Hematopoietic multipotent progenitor cell treated with erythropoietin and hydrocortisone succinate and interleukin-3 and kit ligand, for 17 days (in vitro differentiated cells): ENCODE measurements at regions not wholly inside any gene's neighbourhood (a gene's known extent, or its start where the extent isn't known, plus 50 kb on each side); places are given as distances from the start of the nearest gene placed in this dataset.
"Not testable (repeated sequence)": the region's sequence is repeated elsewhere in the genome, so short reads cannot be mapped to it uniquely, and the experiment has no call there.

Source experiments
- DNase-seq: peaks from one replicate; pipeline ENCODE4 v3.0.0-alpha.2; 2015; ENCODE audit warnings: low spot score

GRCh38 chr1:94672934-94673333 lies 131.4 kb upstream of the F3 start:
- no peak for DNase-seq

DNA sequence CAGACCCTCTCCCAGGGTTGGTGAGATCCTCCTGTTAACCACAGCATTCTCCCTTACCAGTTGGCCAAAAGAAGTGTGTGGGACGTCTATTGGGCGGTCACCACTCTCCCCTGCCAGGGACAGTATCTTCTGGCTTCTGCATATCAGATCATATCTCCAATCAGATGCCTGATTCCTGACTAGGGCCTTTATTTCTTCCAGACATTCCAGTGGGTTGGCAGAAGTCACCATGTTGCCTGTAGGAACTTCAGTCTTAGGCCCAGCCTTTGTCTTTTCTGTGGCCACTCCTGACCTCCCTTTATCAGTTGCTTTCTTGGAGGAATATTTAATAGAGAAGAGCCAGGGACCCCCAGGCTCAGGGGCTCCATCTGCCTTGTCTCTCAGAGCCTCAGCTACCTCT lies 130.4 kb upstream of the F3 start:
- no peak for DNase-seq

DNA sequence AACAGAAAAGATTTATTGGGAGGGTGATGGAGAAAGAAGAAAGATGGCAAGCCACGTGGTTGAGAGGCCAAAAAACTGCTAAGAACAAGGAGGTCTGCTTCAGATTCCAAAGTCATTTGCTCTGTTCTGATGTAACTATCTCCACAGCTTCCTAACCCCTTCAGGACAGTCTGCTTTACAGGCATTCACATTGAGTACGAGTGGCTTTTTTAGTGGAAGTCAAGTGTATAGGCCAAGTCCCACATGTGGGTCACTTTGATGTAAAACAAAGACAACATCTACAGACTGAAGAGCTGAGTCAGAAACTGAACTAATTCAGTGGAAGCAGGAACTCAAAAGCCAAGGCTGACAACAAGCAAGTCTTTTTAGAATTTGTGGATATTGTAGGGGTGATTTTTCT lies 128.7 kb upstream of the F3 start:
- no peak for DNase-seq

DNA sequence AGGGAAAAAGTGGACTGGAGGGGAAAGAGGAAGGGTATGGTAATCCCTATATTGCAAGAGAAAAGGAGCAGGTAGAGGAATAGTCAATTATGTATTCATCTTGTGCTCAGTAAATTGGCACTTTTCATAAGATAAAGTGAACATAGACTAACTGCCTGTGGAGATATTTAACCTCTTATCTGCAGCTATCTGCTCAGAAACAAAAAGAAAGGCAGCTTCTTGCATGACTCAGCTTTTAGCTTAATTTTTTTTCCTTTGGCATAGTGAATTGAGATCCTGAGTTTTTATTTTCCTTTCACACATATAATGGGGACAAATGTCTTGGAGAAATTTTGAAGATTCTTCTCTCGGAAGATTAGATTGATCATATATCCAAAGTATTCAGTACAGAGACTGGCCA lies 127.6 kb upstream of the F3 start:
- no peak for DNase-seq

GRCh38 chr1:94668528-94668927 lies 127.0 kb upstream of the F3 start:
- DNase-seq, result no peak

DNA sequence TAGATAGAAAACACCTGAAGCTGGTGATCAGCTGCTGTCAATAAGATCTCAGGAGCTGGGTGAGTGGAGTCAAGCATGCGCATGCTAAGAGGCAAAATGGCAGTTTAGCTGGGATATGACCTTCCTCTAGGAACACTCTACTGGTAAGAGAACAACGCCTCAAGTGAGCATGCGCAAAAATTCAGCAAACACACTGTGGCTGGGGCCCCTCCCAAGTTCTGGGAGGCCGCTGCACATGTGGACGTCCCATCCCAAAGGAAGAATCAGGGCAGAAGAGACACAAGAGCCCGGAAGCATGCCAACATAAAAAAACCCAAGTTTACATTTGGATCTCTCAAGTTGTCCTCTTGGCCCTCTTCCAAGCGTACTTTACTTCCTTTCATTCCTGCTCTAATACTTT lies 126.3 kb upstream of the F3 start:
- DNase-seq, result no peak

DNA sequence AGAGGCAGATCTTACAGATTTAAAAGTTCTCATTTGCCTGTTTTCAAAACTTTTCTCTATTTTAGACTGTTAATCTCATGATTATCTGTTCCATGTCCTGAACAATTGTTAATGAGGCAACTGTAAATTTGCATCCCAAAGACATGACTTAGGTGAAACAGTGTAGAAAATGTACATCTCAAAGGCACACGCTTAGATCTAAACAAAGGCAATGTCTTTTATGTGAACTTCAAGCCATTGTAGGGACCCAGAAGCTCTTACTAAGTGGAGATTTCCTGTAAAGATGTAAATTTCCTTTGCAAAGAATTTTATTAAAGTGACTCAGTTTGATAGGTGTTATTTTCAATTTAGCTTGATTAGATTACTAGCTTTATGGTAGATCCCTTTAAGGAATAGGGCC lies 125.2 kb upstream of the F3 start:
- no peak for DNase-seq

- no peak for DNase-seq
Observed at GRCh38 chr1:94661431-94661932, 119.9 kb upstream of the F3 start.

GRCh38 chr1:94660994-94661393 lies 119.4 kb upstream of the F3 start:
- no peak for DNase-seq

GRCh38 chr1:94660258-94660657 lies 118.7 kb upstream of the F3 start:
- no peak for DNase-seq

DNA sequence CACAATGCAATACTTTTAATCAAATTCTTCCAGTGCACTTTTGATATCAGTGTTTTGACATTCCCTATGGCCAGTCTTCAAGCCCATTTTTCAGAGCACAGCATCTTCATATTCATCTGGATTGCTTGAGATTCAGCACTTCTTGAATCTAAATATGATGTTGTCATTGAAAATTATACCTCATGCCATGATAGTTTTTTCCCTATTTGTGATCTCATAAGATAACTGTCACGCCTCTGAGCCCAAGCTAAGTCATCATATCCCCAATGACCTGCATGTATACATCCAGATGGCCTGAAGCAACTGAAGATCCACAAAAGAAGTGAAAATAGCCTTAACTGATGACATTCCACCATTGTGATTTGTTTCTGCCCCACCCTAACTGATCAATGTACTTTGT lies 117.6 kb upstream of the F3 start:
- not testable (repeated sequence) for DNase-seq

- no peak for DNase-seq
Observed at GRCh38 chr1:94658221-94658620, 116.7 kb upstream of the F3 start.

GRCh38 chr1:94657776-94658175 lies 116.2 kb upstream of the F3 start:
- DNase-seq, result not testable (repeated sequence)

DNA sequence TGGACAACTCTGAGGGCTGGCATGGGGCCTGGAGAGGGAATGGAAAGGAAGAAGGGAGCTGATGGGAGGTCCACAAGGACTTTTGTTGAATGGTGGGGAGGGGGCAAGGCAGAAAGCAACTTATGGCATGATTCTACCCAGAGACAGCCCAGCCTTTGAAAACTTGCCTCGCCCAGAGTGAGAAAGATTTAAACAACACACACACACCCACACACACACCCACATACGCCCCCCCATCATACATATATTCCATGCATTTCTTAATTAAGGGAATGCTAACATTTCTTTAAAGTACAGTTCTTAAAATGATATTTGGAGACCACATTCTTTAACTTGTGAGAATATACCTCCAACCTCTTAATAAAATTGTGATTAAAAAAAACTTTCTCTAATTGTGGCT lies 115.4 kb upstream of the F3 start:
- DNase-seq, result no peak

DNA sequence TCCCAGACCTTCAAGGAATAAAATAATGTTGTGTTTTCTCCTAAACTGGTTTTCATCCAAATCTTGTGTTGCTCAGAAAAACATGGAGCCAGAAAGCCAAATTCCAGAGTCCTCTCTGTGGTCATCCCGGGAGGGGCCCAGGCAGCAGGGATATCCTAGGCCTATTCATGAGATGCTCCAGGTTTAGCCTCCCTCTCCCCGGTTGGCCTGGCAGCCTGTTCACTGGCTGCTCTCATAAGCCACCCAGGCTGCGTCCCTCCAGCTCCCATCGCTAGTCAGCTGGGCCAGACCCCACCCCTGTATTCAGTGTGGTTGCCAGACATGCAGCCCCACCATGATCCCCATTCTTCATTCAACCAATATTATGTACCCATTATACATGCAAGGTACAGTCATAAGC lies 113.4 kb upstream of the F3 start:
- DNase-seq, result no peak

DNA sequence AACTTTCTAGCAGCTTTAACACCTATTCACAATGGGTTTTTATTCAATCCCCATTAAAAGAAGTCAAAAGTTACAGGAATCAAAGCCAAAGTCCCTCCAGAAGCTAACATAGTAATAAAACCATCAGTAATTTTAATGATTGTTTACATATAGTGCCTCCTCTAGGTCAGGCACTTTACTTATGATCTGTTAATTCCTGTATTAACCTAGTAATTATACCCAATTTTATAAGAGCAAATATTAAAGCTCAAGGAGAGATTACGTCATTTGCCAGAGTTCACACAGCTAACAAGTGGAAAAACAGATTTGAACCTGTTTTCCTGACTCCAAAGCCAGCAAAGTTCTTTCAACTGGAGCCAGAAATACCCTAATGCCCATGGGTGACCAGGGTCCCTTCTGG lies 112.9 kb upstream of the F3 start:
- DNase-seq, result no peak

DNA sequence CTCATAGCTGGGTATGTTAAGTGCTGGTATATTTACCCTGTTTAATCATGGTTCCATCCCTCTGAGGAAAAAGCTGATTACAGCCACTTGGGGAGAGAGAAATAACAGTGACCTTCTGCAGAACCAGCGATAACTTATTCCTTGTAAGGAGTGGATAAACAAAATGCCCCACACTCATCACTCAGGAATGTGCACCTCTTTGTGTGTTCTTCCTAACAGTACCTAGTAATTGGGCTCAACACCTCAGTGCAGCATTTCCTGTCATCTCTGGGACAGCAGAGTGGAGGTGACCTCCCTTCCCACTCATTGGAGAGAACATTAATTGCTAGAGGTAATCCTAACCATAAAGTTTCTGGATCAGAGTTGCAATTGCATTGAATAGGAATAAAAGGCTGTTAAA lies 112.5 kb upstream of the F3 start:
- no peak for DNase-seq

GRCh38 chr1:94653454-94653853 lies 111.9 kb upstream of the F3 start:
- no peak for DNase-seq

- no peak for DNase-seq
Observed at GRCh38 chr1:94651076-94651475, 109.5 kb upstream of the F3 start.

DNA sequence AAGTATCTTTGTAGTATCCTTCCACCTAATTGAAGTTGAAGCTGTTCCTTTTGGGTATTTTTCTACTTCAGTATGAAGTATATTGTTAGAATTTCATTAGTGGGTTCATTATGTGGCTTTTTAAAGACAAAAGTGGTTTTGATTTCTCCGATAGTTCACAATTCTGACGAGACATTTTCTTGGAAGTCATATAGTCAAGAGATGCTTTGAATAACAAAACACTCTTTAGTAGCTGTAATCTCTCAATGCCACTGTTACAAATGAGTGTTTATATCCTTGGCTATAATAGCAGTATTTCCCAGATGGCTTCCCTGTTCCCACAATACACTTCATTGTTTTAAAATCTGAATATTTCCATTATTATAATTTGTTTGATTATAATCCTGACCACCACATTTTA lies 108.7 kb upstream of the F3 start:
- DNase-seq, result no peak

- DNase-seq, result no peak
Observed at GRCh38 chr1:94648225-94649007, 106.9 kb upstream of the F3 start.

DNA sequence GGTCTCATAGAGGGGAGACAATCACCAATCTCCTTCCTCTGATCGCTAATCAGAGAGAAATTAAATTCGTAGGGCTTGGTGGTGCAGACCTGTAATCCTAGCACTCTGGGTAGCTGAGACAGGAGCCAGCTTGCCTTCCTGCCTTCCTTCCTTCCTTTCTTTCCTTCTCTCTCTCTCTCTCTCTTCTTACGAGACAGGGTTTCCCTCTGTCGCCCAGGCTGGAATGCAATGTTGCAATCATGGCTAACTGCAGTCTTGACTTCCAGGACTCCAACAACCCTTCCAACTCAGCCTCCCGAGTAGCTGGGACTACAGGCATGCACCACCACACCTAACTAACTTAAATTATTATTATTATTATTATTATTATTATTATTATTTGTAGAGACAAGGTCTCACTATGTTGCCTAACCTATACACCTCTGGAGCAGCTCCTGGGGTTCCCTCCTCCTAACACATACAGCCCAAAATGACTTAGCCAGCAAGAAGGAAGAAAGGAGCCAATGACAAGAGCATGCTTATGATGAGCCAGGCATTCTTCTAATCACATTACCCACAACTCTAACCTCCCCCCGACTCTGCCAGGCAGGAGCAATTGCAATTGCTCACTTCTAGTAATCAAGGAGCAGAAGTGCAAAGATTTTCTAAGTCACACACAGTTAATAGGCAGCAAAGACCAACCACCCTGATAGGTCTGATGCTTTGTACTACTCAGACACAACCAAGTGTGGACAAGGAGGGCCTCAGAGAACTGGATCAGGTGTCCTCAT lies 105.4 kb upstream of the F3 start:
- no peak for DNase-seq

DNA sequence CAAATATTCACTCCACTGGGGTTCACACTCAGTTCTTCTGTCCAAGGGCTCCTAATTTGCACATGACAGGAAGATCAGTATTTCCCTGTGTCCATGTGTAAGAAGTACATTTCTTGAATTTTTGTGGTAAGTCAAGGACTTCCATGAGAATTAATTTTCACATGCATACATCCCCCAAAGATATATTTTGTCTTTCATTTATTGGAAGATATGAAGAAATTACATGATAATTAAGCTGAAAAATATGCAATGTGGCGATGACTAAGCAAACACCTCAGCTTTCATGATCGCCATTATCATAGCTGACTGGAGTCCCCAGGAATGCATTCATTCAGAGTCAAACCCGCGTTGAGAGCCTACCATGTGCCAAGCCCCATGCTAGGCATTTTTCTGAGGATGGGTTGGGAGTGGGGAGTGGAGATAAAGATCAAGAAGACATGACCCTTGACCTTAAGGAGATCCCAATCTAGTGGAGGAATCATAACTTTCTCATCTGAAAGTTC lies 104.6 kb upstream of the F3 start:
- no peak for DNase-seq
